NCI-H510A treated with DMSO at 0.1 percent for 48 hours (cell line): ENCODE measurements at regions not wholly inside any gene's neighbourhood (a gene's known extent, or its start where the extent isn't known, plus 50 kb on each side); places are given as distances from the start of the nearest gene placed in this dataset.
"Not testable (repeated sequence)": the region's sequence is repeated elsewhere in the genome, so short reads cannot be mapped to it uniquely, and the experiment has no call there.

ENCODE experiments used
- DNase-seq: peaks from one replicate; lab custom pipeline; 2025; lab: John Stamatoyannopoulos, UW

DNA sequence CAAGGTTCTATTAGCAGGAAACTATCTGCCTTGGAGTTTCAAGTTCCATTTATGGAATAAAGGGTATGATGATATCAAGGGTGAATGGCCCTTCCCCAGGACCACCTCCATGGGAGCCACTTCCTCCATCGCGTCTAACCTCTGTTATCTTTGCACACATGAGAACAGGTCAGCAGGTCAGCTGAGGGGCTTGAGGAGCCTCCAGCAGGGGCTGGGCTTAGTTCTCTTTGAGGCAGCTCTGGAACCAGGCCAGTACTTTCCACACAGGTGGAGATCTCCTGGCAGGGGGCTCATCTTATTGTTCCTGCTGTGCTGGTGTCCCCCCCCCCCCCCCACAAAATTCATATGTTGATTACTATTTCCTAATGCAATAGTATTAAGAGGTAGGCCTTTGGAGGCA lies 472.2 kb upstream of the ZMIZ1 start:
- DNase-seq, result no peak

- peak; percentile 15 for DNase-seq
Observed at GRCh38 chr10:78597796-78598555, 470.8 kb upstream of the ZMIZ1 start.

- DNase-seq, result no peak
Observed at GRCh38 chr10:78599122-78599853, 469.5 kb upstream of the ZMIZ1 start.

DNA sequence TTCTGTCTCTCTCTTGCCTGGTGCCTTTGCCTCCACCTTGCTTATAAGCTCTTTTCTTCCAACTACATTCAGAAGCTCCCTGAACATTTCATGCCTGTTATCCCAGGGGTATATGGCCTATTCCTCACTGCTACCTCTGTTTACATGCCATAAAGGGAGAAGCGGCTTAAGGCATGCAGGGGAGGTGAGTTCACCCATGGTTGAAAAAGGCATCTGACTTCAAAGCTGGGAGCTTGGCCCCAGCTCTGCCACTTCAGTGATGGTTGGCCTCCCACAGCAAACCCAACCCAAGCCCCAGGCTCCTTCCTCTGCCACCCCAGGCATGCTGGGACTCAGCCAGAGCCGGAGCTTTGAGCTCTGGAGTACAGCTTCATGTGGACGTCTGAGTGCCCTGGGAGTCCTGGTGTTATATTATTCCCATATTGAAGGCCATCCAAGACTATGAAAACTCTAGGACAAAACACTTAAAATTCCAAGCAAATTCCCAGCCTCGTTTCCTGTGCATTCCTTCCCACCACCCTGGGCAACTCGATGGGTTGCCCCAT lies 468.6 kb upstream of the ZMIZ1 start:
- no peak for DNase-seq

DNA sequence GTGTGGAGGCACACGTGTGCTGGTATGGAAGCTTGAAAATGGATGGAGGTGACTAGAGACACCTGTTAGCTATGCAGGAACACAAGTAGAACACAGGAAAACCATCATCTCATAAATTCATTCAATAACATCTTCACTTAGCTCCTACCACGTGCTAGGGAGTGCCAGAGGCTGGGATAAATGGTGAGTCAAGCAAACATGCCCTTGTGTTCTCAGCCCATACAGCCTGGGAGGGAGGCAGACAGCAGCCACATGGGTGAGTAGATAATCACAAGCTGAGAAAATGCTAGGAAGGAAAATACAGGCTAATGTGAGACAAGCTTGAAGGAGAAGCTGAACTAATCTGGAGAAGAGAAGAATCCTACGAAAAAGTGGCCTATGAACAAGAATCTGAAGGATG lies 468.0 kb upstream of the ZMIZ1 start:
- DNase-seq, result no peak

GRCh38 chr10:78602201-78602932 lies 466.4 kb upstream of the ZMIZ1 start:
- DNase-seq, result no peak

- DNase-seq, result no peak
Observed at GRCh38 chr10:78604286-78604685, 464.5 kb upstream of the ZMIZ1 start.

DNA sequence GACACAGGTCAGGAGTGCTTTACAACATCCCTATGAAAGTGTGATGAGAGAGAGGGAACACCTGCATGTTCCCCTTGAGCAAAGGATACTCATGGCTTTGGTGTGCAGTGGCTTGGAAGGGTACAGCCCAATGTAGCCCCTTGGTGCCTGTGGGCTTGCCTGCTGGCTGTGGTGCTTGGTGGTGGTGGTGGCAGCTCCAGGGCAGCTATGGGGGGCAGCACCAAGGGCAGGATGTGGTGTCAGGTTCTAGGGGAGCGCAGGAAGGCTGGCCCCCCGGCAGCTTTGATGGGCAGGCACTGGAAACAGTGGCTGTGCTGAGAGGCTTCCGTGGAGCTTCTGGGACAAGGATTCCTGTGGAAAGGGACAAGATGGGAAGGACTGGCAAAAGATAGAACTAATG lies 464.0 kb upstream of the ZMIZ1 start:
- no peak for DNase-seq

DNA sequence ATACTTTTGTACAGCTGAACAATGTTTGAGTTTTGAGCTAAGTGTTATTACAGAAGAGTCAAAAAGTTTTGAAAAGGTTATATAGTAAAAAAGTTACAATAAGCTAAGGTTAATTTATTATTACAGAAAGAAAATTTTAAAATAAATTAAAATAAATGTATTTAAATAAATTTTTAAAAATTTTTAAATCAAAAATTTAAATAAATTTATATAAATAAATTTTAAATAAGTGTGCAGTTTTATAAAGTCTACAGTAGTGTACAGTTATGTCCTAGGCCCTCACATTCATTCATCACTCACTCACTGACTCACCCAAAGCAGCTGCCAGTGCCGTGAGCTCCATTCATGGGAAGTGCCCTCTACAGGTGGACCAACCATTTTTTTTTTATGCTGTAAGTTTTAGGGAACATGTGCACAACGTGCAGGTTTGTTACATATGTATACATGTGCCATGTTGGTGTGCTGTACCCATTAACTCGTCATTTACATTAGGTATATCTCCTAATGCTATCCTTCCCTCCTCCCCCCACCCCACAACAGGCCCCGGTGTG lies 462.9 kb upstream of the ZMIZ1 start:
- DNase-seq, result no peak

- not testable (repeated sequence) for DNase-seq
Observed at GRCh38 chr10:78606766-78607165, 462.0 kb upstream of the ZMIZ1 start.

DNA sequence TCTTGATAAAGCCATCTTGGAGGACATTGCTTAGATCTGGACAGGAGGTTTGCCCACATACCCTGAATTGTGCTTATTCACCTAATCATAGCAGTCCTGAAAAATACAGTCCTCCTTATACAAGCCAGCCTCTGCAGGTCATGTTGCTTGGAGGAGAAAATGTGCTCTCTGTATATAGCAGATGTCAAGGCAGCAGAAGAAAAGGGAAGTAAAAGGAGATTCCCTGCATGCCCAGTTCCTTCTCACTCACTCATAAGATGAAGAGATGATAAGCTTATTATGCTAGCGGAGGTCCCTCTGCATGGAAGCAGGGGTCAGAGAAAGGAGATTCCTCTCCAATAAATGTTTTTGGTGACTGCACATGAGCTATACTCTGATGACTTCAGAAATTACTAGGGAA lies 458.8 kb upstream of the ZMIZ1 start:
- DNase-seq, result no peak

- no peak for DNase-seq
Observed at GRCh38 chr10:78613132-78613531, 455.6 kb upstream of the ZMIZ1 start.

GRCh38 chr10:78614267-78614666 lies 454.5 kb upstream of the ZMIZ1 start:
- no peak for DNase-seq

- no peak for DNase-seq
Observed at GRCh38 chr10:78614744-78615143, 454.0 kb upstream of the ZMIZ1 start.

GRCh38 chr10:78616125-78616695 lies 452.6 kb upstream of the ZMIZ1 start:
- no peak for DNase-seq

DNA sequence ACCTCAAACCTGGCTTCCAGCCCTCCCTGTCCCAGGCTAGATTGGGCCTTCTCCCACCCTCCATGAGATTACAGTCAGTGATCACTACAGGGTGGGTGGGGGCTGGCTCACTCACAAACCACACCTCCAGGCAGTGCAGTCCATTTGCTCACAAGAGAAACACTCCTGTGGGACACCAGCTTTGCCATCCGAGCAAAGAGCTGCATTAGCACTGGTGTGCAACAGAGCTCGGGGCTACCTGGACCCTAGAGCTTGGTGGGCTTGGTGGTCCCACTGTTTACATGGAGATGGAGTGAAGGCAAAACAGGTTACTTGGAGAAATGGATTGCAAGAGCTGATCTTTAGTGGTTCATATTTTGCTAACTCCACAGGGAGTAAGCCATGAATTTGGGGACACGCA lies 451.7 kb upstream of the ZMIZ1 start:
- DNase-seq, result no peak

DNA sequence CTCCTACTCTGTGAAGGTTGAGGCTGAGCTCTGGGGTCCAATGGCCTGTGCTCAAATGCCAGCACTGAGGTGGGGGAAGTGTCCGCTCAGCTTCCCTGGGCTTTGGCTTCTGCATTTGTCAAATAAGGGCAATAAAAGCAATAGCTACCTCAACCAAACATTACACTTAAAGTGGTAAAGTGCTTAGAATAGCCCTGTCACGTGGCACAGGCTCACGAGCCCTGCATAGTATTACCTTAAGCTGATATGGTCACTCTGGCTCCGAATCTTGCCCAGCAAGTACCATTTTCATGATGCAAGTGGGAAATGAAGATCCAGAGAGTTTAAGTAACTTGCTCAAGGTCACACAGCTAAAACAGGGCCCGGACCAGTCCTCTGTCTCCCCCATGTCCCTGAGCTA lies 451.1 kb upstream of the ZMIZ1 start:
- no peak for DNase-seq

DNA sequence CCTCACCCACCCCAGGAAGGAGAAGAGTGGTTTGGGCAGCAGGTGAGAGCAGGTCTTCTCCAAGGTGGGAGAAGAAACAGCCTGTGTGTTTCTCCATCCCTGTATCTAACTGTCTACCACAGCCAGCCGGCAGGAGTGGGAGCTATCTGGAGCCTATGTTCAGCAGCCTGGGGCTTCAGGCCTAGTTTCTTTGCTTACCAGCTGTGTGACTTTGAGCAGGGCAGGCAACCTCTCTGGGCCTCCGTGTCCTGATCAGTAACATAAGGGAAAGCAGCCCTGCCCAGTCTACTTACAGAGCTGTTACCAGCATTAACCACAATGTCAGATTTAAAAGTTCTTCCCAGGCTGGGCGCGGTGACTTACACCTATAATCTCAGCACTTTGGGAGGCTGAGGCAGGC lies 450.7 kb upstream of the ZMIZ1 start:
- no peak for DNase-seq

- DNase-seq, result no peak
Observed at GRCh38 chr10:78619115-78619851, 449.5 kb upstream of the ZMIZ1 start.

GRCh38 chr10:78619896-78620295 lies 448.9 kb upstream of the ZMIZ1 start:
- DNase-seq, result no peak
